Liver (tissue), 8 donors: ENCODE measurements at regions not wholly inside any gene's neighbourhood (a gene's known extent, or its start where the extent isn't known, plus 50 kb on each side); places are given as distances from the start of the nearest gene placed in this dataset.

ENCODE experiments used
- DNase-seq: peaks from one replicate; pipeline ENCODE4 v3.0.0-alpha.2; 2017; ENCODE audit warnings: low spot score
- H3K27ac ChIP-seq, 2 donors: one replicate each; pipeline ENCODE4 v1.7.0; 2013; ENCODE audit warnings: inconsistent platforms in 2 of 2, low read length in 2 of 2, control low read depth in 1 of 2, low read depth in 1 of 2, mild to moderate bottlenecking in 1 of 2
- H3K27me3 ChIP-seq, 4 donors: one replicate each; pipeline versions ENCODE4 v1.6.1 to v1.7.0; 2013; ENCODE audit warnings: low read length in 3 of 4, inconsistent platforms in 1 of 4, mild to moderate bottlenecking in 1 of 4, moderate library complexity in 1 of 4; ENCODE audit not compliant: control insufficient read depth in 4 of 4, insufficient read depth in 4 of 4
- H3K36me3 ChIP-seq, 4 donors: one replicate each; pipeline versions ENCODE4 v1.6.1 to v1.7.0; 2013; ENCODE audit warnings: low read length in 3 of 4, mild to moderate bottlenecking in 3 of 4, low read depth in 1 of 4, moderate library complexity in 1 of 4; ENCODE audit not compliant: control insufficient read depth in 4 of 4, insufficient read depth in 3 of 4
- H3K4me1 ChIP-seq, 4 donors: one replicate each; pipeline versions ENCODE4 v1.6.1 to v1.7.0; 2013; ENCODE audit warnings: low read length in 3 of 4, mild to moderate bottlenecking in 3 of 4, moderate library complexity in 1 of 4; ENCODE audit not compliant: control insufficient read depth in 4 of 4, insufficient read depth in 4 of 4
- H3K4me3 ChIP-seq, 3 donors: one replicate each; pipeline versions ENCODE4 v1.6.1 to v1.7.0; 2013; ENCODE audit warnings: low read length in 3 of 3, control low read depth in 1 of 3, low read depth in 1 of 3, mild to moderate bottlenecking in 1 of 3
- H3K9ac ChIP-seq, 2 donors: one replicate each; pipeline ENCODE4 v1.7.0; 2013; ENCODE audit warnings: low read length in 2 of 2, mild to moderate bottlenecking in 2 of 2, moderate library complexity in 2 of 2, control low read depth in 1 of 2, low read depth in 1 of 2
- H3K9me3 ChIP-seq, 4 donors: one replicate each; pipeline versions ENCODE4 v1.6.1 to v1.7.0; 2013; ENCODE audit warnings: low read length in 3 of 4; ENCODE audit not compliant: control insufficient read depth in 4 of 4
- CTCF ChIP-seq: fragments of 150-350 bp; IDR thresholded peaks from 2 replicates; pipeline ENCODE4 v1.5.1; 2017; ENCODE audit warnings: improper control_type of control experiment, low read depth, low read length; ENCODE audit not compliant: missing input control
- EGR1 ChIP-seq, 2 donors: IDR thresholded peaks; 2 replicates each; pipeline ENCODE4 v1.6.1; 2016 to 2018; ENCODE audit warnings: antibody characterized with exemption in 2 of 2, low read depth in 2 of 2
- FOXA1 ChIP-seq: IDR thresholded peaks from 2 replicates; pipeline ENCODE4 v1.6.1; 2016; ENCODE audit warnings: antibody characterized with exemption
- FOXA2 ChIP-seq: IDR thresholded peaks from 2 replicates; pipeline ENCODE4 v1.6.1; 2016; ENCODE audit warnings: antibody characterized with exemption
- GABPA ChIP-seq, 2 donors: IDR thresholded peaks in 1 of 2; conservative IDR thresholded peaks in 1 of 2; 2 replicates each; pipeline ENCODE4 v1.6.1; 2016; ENCODE audit warnings: antibody characterized with exemption in 2 of 2, mild to moderate bottlenecking in 1 of 2, moderate library complexity in 1 of 2
- HNF4A ChIP-seq, 2 donors: conservative IDR thresholded peaks; 2 replicates each; pipeline ENCODE4 v1.6.1; 2016; ENCODE audit warnings: antibody characterized with exemption in 2 of 2, mild to moderate bottlenecking in 2 of 2
- HNF4G ChIP-seq: IDR thresholded peaks from 2 replicates; pipeline ENCODE4 v1.6.1; 2016; ENCODE audit warnings: antibody characterized with exemption
- JUND ChIP-seq, 2 donors: IDR thresholded peaks; 2 replicates each; pipeline ENCODE4 v1.6.1; 2016; ENCODE audit warnings: antibody characterized with exemption in 2 of 2
- NR2F2 ChIP-seq: IDR thresholded peaks from 2 replicates; pipeline ENCODE4 v1.6.1; 2016; ENCODE audit warnings: antibody characterized with exemption
- RAD21 ChIP-seq, 2 donors: IDR thresholded peaks; 2 replicates each; pipeline ENCODE4 v1.6.1; 2016; ENCODE audit warnings: antibody characterized with exemption in 2 of 2, mild to moderate bottlenecking in 2 of 2
- RXRA ChIP-seq, 2 donors: IDR thresholded peaks; 2 replicates each; pipeline ENCODE4 v1.6.1; 2017 to 2018; ENCODE audit warnings: antibody characterized with exemption in 2 of 2, mild to moderate bottlenecking in 1 of 2
- SP1 ChIP-seq: IDR thresholded peaks from 2 replicates; pipeline ENCODE4 v1.6.1; 2018; ENCODE audit warnings: antibody characterized with exemption, mild to moderate bottlenecking
- WGBS: extraction: QIAGEN DNeasy Blood & Tissue Kit; methylation state at CpG from one replicate; pipeline ENCODE4 v1.1.7; 2013; 5-methylcytosine and 5-hydroxymethylcytosine counted together
- TF ChIP-seq, protein P1 (sequence below): IDR thresholded peaks from 2 replicates; pipeline ENCODE4 v1.6.1; 2016; ENCODE audit warnings: antibody characterized with exemption
- TF ChIP-seq, protein P2 (sequence below): IDR thresholded peaks from 2 replicates; pipeline ENCODE4 v1.6.1; 2016; ENCODE audit warnings: antibody characterized with exemption
- TF ChIP-seq, protein P3 (sequence below): IDR thresholded peaks from 2 replicates; pipeline ENCODE4 v1.6.1; 2016; ENCODE audit warnings: antibody characterized with exemption
- donor health status: healthy.
- donor health status: healthy.
- donor health status: healthy.
- donor health status: healthy.
- donor health status: healthy.

DNA sequence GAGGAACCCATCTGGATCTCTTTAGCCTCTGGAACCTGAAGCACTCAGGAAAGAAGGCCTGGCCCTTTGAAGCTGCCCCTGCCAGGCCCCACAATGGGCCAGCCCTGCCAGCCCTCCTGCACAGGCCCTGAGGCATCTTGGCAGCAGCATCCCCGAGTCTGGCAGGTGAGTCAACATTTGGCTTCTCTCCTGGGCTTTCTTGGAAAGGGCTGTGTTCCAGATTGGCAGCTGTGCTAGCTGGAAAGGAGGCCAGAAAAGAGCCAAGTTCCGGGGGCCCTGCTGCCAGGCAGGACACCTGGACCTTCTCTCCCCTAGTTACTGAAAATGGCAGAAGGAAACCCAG is 187.2 kb downstream of the SHQ1 start:
- WGBS = 31% methylated on average over 2 of the region's 2 CpGs

DNA sequence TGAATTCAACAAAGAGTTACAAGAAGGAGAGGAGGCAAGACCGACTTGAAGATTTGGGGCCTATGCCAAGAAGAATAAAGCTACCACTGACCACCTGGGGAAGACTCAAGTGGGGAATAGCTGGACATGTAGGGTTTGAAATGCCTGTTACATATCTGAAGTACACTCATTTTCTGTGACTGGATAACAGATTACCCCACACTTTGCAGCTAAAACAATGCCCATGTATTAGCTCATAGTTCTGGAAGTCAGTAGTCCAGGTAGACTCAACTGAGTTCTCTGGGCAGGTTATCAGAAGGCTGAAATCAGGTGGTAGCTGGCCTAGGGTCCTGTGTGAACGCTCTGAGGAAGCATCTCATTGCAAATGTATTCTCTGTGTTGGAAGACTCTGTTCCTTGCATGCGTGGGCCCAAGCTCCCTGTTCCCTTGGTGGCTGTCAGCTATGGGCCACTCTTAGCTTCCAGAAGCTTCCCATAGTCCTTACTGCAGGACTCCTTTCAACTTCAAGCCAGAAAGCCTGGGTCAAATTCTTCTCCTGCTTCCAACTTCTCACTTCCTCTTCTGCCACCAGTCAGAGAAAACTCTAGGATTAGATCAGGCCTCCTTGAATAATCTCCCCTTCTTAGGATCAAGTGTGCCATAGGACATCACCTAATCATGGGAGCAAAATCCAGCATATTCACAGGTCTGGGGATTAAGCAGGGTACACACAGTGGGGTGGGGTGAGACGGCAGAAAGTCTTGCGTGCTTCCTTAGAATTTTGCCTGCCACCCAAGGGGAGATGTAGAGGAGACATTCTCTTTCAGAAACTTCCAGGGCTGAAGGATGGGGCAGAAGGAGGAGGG is 187.8 kb downstream of the SHQ1 start:
- peaks cover 0 to 6% (median 1%) of the 10 kb centered on the region in 4 donors for H3K4me1 ChIP-seq
- no peaks in the 10 kb centered on the region for H3K9me3 ChIP-seq
- H3K27ac ChIP-seq = no peak overlapping the region
- no peaks in the 10 kb centered on the region for H3K36me3 ChIP-seq
- TF ChIP-seq, protein P1, sequence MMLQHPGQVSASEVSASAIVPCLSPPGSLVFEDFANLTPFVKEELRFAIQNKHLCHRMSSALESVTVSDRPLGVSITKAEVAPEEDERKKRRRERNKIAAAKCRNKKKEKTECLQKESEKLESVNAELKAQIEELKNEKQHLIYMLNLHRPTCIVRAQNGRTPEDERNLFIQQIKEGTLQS = no peak
- no peak for TF ChIP-seq FOXA2
- TF ChIP-seq EGR1 (IDR thresholded peaks at IDR 0.05; ENCODE audit: low read depth in 2 of 2) = no peak
- TF ChIP-seq, protein P2, sequence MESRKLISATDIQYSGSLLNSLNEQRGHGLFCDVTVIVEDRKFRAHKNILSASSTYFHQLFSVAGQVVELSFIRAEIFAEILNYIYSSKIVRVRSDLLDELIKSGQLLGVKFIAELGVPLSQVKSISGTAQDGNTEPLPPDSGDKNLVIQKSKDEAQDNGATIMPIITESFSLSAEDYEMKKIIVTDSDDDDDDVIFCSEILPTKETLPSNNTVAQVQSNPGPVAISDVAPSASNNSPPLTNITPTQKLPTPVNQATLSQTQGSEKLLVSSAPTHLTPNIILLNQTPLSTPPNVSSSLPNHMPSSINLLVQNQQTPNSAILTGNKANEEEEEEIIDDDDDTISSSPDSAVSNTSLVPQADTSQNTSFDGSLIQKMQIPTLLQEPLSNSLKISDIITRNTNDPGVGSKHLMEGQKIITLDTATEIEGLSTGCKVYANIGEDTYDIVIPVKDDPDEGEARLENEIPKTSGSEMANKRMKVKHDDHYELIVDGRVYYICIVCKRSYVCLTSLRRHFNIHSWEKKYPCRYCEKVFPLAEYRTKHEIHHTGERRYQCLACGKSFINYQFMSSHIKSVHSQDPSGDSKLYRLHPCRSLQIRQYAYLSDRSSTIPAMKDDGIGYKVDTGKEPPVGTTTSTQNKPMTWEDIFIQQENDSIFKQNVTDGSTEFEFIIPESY = no peak
- TF ChIP-seq SP1 = no peak
- no peak for TF ChIP-seq RAD21 (IDR thresholded peaks at IDR 0.05)
- no peak for TF ChIP-seq NR2F2
- no peak for TF ChIP-seq HNF4A (conservative IDR thresholded peaks at IDR 0.05)
- TF ChIP-seq, protein P3, sequence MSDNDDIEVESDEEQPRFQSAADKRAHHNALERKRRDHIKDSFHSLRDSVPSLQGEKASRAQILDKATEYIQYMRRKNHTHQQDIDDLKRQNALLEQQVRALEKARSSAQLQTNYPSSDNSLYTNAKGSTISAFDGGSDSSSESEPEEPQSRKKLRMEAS = no peak
- no peak for TF ChIP-seq HNF4G
- TF ChIP-seq RXRA (IDR thresholded peaks at IDR 0.05) = no peak
- no peak for TF ChIP-seq FOXA1
- no peak for TF ChIP-seq JUND (IDR thresholded peaks at IDR 0.05)
- no peak for TF ChIP-seq GABPA (IDR thresholded peaks at IDR 0.05 in 1 of 2, conservative IDR thresholded peaks at IDR 0.05 in 1 of 2)
- no peak for DNase-seq
- no peak overlapping the region for H3K9ac ChIP-seq
- H3K27me3 ChIP-seq = peaks cover 0 to 3% (median 0%) of the 10 kb centered on the region in 4 donors
- no peak overlapping the region for H3K4me3 ChIP-seq
- WGBS = 96% methylated on average over 5 of the region's 5 CpGs

More for the DNA sequence above, 187.2 kb downstream of the SHQ1 start:
- Histone ChIP-seq H3K27ac (no peak overlapping the region), H3K27me3 (no peaks in the 10 kb centered on the region), H3K4me1 (peaks cover 0 to 6% (median 1%) of the 10 kb centered on the region in 4 donors), H3K9ac (no peak overlapping the region), H3K36me3 (no peaks in the 10 kb centered on the region), H3K4me3 (no peak overlapping the region), H3K9me3 (no peaks in the 10 kb centered on the region)
- no peak for DNase-seq
- no peak for TF ChIP-seq FOXA2
- no peak for TF ChIP-seq HNF4G
- TF ChIP-seq, protein P1 = peak; percentile 46
- no peak for TF ChIP-seq CTCF
- TF ChIP-seq HNF4A (conservative IDR thresholded peaks at IDR 0.05) = peak; percentile 36 to 41
- peak; percentile 52 to 58 for TF ChIP-seq RAD21 (IDR thresholded peaks at IDR 0.05)
- peak; percentile 79 to 92 for TF ChIP-seq JUND (IDR thresholded peaks at IDR 0.05)
